HFF-Myc (cell line): ENCODE measurements at regions not wholly inside any gene's neighbourhood (a gene's known extent, or its start where the extent isn't known, plus 50 kb on each side); places are given as distances from the start of the nearest gene placed in this dataset.
A peak's percentile ranks its signal among the peaks of the same experiment; 100 is the strongest.

ENCODE experiments used
- DNase-seq: peaks from one replicate; pipeline ENCODE4 v3.0.0-alpha.2; 2011; ENCODE audit warnings: low read depth; ENCODE audit errors: extremely low read depth
- H3K4me3 ChIP-seq: replicated peaks from 2 replicates; pipeline ENCODE4 v1.5.1; 2011; ENCODE audit warnings: low read depth, mild to moderate bottlenecking, control low read depth, low read length
- CTCF ChIP-seq: IDR thresholded peaks from 2 replicates; pipeline ENCODE4 v1.5.1; 2012; ENCODE audit warnings: mild to moderate bottlenecking, low read depth, low read length, control low read depth; ENCODE audit errors: missing control alignments

DNA sequence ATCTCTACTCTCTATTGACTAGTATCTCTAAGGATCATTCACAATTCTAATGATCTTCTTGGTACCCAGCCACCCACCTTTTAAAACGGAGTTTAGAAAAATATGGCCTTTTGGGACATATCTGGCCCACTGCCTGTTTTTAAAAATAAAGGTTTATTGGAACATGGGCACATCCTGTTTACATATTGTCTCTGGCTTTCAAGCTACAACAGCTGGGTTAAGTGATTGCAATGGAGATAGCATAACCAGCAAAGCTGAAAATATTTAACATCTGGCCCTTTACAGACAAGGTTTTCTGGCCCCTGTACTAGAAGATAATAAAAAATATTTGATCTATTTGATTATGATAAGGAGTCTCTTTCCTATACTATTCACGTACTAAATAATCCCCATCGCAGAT, 232.4 kb upstream of the RHOBTB1 start:
- TF ChIP-seq CTCF = no peak
- no peak for DNase-seq
- no peak overlapping the region for H3K4me3 ChIP-seq

- no peak for TF ChIP-seq CTCF
- H3K4me3 ChIP-seq = no peak overlapping the region
- DNase-seq = peak; percentile 61
These were observed 231.3 kb upstream of the RHOBTB1 start for GRCh38 chr10:61175316-61175715.

DNA sequence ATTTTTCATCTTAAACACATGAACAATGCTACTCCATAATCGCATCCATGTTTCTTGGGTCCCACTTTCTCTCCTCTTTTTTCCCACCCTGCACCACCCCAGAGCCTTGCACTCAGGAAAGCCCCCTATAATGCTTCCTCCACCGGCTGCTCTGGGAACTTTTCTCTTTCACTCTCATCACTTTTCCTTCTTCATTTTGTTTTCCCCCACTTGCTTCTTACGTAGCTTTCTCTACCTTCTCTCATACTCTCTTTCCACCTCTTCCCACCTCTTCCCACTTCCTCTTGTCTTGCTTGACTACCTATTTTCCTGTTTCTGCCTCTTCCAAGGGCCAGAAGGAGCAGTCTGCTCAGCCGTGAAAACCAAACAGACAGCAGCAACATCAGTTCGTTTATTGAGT, 229.5 kb upstream of the RHOBTB1 start:
- no peak for DNase-seq
- TF ChIP-seq CTCF = no peak
- no peak overlapping the region for H3K4me3 ChIP-seq

GRCh38 chr10:61172182-61172926, 228.4 kb upstream of the RHOBTB1 start:
- no peak for TF ChIP-seq CTCF
- no peak overlapping the region for H3K4me3 ChIP-seq
- DNase-seq = no peak

DNA sequence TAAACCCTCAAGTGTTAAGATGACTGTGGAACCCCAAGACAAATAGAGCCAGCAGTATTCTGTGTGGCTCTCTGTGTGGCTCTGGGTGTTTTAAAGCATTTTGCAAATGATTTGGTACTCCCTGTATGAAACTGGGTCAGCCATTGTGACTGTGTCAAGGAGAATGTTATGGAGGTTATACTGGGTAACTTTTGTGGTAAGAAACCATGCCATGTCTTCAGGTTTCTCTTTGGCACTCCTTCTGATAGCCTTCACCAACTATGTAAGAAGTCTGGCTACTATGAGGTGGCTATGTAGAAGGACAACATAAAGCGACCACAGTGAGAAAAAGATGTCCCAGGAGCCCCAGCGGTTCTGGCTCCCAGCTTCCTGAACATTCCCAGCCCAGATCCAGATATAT, 226.6 kb upstream of the RHOBTB1 start:
- DNase-seq = no peak
- TF ChIP-seq CTCF = no peak
- H3K4me3 ChIP-seq = no peak overlapping the region

DNA sequence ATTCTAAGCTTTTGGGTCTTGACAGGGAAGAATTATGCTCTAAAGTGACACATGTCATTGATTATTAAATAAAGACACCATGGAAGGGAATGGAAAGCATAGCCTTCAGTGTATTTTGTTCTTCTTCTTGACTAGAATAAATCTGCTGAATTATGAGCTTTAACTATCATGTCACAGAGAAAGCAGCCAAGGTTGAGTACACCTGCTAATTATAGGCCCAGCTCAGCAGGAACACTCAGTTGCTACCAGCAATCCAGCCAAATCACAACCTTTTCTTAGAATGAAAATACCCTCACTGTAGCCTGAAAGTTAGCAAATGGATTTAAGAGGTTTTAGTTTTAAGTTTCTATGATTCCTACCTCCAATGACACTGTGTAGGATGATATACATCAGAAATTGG, 225.3 kb upstream of the RHOBTB1 start:
- no peak for TF ChIP-seq CTCF
- H3K4me3 ChIP-seq = no peak overlapping the region
- no peak for DNase-seq

GRCh38 chr10:61166489-61166888, 222.5 kb upstream of the RHOBTB1 start:
- no peak overlapping the region for H3K4me3 ChIP-seq
- TF ChIP-seq CTCF = no peak
- no peak for DNase-seq
